Right lung (tissue), 2 donors: ENCODE measurements at regions not wholly inside any gene's neighbourhood (a gene's known extent, or its start where the extent isn't known, plus 50 kb on each side); places are given as distances from the start of the nearest gene placed in this dataset.

Experiments used
- DNase-seq, 2 donors: peaks; one replicate each; pipeline ENCODE4 v3.0.0-alpha.2; 2013

- DNase-seq, result peak in 1 of 2 donors; percentile 5
Measured at GRCh38 chr6:23016696-23017095, 447.3 kb downstream of the HDGFL1 start.

- DNase-seq, result no peak
Measured at GRCh38 chr6:23021487-23021886, 452.1 kb downstream of the HDGFL1 start.

- no peak for DNase-seq
Measured at GRCh38 chr6:23027281-23027680, 457.9 kb downstream of the HDGFL1 start.

- DNase-seq, result no peak
Measured at GRCh38 chr6:23031986-23032385, 462.6 kb downstream of the HDGFL1 start.

- DNase-seq, result no peak
Measured at GRCh38 chr6:23034926-23035325, 465.6 kb downstream of the HDGFL1 start.

GRCh38 chr6:23036406-23036983 is 467.1 kb downstream of the HDGFL1 start:
- no peak for DNase-seq

GRCh38 chr6:23040899-23041298 is 471.5 kb downstream of the HDGFL1 start:
- DNase-seq, result no peak

GRCh38 chr6:23045280-23045679 is 475.9 kb downstream of the HDGFL1 start:
- DNase-seq, result no peak

GRCh38 chr6:23055523-23055922 is 486.2 kb downstream of the HDGFL1 start:
- no peak for DNase-seq

- DNase-seq, result peak in 1 of 2 donors; percentile 5
Measured at GRCh38 chr6:23073821-23074220, 504.5 kb downstream of the HDGFL1 start.

- DNase-seq, result no peak
Measured at GRCh38 chr6:23077772-23078171, 508.4 kb downstream of the HDGFL1 start.

GRCh38 chr6:23081701-23082100 is 512.3 kb downstream of the HDGFL1 start:
- DNase-seq, result no peak

- DNase-seq, result no peak
Measured at GRCh38 chr6:23086100-23086499, 516.7 kb downstream of the HDGFL1 start.

- no peak for DNase-seq
Measured at GRCh38 chr6:23087471-23087870, 518.1 kb downstream of the HDGFL1 start.

GRCh38 chr6:23088761-23089160 is 519.4 kb downstream of the HDGFL1 start:
- DNase-seq, result no peak

- DNase-seq, result no peak
Measured at GRCh38 chr6:23089981-23090380, 520.6 kb downstream of the HDGFL1 start.

- no peak for DNase-seq
Measured at GRCh38 chr6:23091795-23092194, 522.4 kb downstream of the HDGFL1 start.

GRCh38 chr6:23096876-23097275 is 527.5 kb downstream of the HDGFL1 start:
- no peak for DNase-seq

- DNase-seq, result no peak
Measured at GRCh38 chr6:23097566-23097965, 528.2 kb downstream of the HDGFL1 start.

- DNase-seq, result no peak
Measured at GRCh38 chr6:23106951-23107350, 537.6 kb downstream of the HDGFL1 start.

GRCh38 chr6:23111984-23112383 is 542.6 kb downstream of the HDGFL1 start:
- no peak for DNase-seq

GRCh38 chr6:23114812-23115504 is 545.6 kb downstream of the HDGFL1 start:
- DNase-seq, result no peak

- DNase-seq, result no peak
Measured at GRCh38 chr6:23137611-23138010, 568.2 kb downstream of the HDGFL1 start.

- no peak for DNase-seq
Measured at GRCh38 chr6:23140871-23141270, 571.5 kb downstream of the HDGFL1 start.
